GM12874 (cell line): ENCODE measurements at regions not wholly inside any gene's neighbourhood (a gene's known extent, or its start where the extent isn't known, plus 50 kb on each side); places are given as distances from the start of the nearest gene placed in this dataset.

ENCODE experiments used
- TF ChIP-seq, protein P1 (sequence below): IDR thresholded peaks from 2 replicates; pipeline ENCODE4 v1.5.1; 2011; ENCODE audit warnings: low read depth, mild to moderate bottlenecking, control low read depth, low read length, moderate library complexity; ENCODE audit not compliant: insufficient read depth

DNA sequence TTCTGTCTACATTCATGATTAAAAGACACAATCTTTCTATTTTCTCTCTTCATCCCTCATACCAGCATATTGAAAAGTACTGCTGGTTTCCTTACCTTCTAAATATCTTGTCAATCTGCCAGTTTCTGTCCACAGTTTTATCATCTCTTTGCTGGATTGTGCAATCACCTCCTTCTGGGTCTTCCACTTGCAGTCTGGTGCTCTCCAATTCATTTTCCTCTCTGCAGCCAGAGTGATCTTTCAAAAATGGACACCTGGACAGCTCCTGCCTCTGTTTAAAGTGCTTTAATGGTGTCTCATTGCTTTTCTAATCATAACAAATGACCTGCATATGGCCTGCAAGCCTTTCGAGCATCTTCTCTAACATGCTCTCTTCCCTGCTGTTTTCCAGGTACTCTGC is 94.0 kb downstream of the C1QL2 start:
- TF ChIP-seq, protein P1, sequence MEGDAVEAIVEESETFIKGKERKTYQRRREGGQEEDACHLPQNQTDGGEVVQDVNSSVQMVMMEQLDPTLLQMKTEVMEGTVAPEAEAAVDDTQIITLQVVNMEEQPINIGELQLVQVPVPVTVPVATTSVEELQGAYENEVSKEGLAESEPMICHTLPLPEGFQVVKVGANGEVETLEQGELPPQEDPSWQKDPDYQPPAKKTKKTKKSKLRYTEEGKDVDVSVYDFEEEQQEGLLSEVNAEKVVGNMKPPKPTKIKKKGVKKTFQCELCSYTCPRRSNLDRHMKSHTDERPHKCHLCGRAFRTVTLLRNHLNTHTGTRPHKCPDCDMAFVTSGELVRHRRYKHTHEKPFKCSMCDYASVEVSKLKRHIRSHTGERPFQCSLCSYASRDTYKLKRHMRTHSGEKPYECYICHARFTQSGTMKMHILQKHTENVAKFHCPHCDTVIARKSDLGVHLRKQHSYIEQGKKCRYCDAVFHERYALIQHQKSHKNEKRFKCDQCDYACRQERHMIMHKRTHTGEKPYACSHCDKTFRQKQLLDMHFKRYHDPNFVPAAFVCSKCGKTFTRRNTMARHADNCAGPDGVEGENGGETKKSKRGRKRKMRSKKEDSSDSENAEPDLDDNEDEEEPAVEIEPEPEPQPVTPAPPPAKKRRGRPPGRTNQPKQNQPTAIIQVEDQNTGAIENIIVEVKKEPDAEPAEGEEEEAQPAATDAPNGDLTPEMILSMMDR: no peak

DNA sequence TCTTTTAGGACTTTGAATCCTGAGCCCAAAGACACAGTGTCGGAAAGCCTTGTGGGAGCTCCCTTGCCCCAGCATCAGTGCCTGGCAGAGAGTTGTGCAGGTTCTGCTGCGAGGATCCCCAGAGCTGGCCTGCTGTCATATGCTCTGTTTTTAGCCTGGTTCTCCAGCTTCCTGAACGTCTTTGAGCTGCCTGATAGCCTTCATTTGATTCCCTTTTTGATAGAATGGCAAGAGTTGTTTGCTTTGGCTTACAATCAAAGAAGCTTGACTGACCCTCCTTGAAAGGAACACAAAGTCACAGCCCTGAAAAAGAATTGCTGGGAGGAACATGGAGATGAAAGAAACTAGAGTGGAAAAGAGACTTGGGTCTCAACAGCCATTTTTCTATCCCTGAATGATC is 95.4 kb downstream of the C1QL2 start:
- TF ChIP-seq, protein P1: no peak

DNA sequence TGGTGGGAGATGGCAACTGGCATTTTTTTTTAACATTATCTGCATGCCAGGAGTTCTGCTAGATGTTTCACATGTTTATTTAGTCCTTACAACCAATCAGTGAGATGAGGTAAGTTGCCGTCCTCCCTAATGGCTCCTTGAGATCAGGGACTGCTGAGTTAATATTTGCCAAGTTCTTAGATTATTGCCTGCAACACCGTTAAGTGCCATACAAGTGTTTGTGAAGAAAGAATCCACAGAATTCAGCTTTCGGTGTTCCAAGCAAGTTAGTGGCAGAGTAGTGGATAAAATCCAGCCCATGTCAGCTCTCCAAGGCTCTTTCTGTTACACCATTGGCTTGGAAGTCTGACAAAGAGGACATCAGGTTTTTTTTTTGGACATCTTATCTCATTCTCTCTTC is 95.9 kb downstream of the C1QL2 start:
- TF ChIP-seq, protein P1: no peak

DNA sequence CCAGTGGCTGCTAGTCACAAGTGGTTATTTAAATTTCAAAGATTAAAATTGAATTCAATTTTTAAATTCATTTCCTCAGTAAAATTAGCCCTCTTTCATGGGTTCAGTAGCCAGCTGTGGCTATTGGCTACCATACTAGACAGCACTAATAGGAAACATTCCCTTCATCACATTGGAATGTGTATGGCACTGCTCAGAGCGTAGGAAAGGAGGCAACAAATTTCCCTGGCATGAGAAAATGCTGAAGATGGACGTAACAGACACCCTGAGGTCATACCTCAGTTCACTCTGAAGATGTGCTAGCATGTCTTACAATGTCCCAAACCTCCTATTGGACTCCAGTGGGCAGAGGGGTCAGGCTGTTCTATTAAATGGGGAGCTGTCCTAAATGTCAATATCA is 96.4 kb downstream of the C1QL2 start:
- TF ChIP-seq, protein P1: no peak

DNA sequence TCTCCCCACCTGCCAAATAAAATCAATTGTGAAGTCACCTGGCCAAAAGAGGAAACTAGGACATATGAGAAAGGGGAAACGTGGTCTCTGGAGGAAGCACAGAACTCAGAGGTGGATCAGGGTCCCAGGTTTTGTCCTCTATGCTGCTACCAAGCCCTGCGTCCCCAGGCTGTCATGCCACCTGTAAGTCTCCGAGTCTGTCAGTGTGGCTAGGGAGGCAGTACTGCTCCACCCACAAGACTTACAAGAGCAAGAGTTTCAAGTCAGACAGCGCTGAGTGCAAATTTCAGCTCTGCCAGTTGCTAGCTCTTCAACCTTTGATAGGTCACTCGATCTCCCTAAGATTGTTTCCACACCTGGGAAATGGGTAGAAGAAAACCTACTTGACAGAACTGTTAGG is 98.6 kb downstream of the C1QL2 start:
- TF ChIP-seq, protein P1: no peak

DNA sequence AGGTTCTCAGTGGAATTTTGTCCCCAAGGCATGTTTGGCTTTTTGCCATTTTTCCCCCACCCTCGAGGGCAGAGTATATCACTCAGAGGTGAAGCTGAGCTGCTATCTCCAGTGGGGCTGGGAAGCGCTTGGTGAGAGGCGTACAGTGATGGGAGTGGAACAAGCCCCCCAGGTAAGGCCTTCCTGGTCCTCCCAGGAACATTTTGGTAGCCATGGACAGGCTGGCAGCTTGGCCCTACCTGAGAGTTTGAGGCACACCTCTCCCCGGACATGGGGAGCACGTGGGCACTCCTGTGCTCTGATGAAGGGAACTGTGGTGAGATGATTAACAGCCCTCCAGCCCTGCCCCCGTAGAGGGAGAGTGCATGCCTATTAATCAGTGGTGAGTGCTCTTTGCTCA is 99.3 kb downstream of the C1QL2 start:
- TF ChIP-seq, protein P1: no peak

DNA sequence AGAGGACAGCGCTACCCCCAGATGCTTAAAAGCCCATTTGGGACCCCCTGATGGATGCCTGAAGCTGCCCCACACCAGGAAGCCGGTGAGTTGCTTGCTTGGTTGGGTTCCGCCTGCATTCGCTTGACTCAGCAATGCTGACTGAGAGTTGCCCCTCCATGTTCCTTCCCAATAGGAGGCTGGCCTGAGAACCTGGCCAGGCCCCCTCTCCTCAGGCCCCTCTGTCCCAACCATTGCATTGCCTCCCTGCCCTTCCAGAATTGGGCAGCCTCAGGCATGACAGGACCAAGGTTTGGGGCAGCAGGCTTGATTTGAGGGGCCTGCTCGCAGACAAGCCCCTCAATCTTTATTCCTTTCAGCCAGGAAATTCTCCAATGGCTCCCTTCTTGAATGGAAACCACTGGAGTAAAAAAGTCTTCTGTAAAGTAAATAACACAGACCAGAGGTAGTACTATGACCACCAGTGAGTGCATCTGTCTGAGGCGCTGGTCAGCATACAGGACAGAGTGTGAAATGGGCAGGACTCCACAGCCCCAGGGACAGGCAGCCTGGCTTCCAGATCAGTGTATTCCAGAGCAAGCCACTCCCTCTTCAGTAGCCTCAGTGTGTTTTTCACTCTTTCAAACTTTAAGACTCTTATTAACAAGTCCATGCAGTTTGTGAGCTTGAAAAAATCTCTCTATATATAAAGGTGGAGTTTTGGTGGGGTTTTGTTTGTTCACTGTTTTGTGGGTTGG is 104.7 kb downstream of the C1QL2 start:
- TF ChIP-seq, protein P1: no peak
